Brain microvascular endothelial cell (primary cell): ENCODE measurements at regions not wholly inside any gene's neighbourhood (a gene's known extent, or its start where the extent isn't known, plus 50 kb on each side); places are given as distances from the start of the nearest gene placed in this dataset.

ENCODE experiments used
- DNase-seq: peaks from one replicate; pipeline ENCODE4 v3.0.0-alpha.2; 2020
- H3K27ac ChIP-seq: fragments of 250-450 bp; sonication (Bioruptor Pico); 2 replicates; pipeline ENCODE4 v1.5.1; 2020; ENCODE audit warnings: mild to moderate bottlenecking, moderate library complexity
- H3K27me3 ChIP-seq: fragments of 250-450 bp; sonication (Bioruptor Pico); replicated peaks from 2 replicates; pipeline ENCODE4 v1.5.1; 2020; ENCODE audit warnings: mild to moderate bottlenecking
- H3K36me3 ChIP-seq: fragments of 250-450 bp; sonication (Bioruptor Pico); replicated peaks from 2 replicates; pipeline ENCODE4 v1.5.1; 2020; ENCODE audit warnings: mild to moderate bottlenecking
- H3K4me3 ChIP-seq: 2 replicates; pipeline ENCODE4 v1.5.1; 2011; ENCODE audit warnings: low read depth, mild to moderate bottlenecking, control low read depth, low read length, moderate library complexity
- CTCF ChIP-seq: IDR thresholded peaks from 2 replicates; pipeline ENCODE4 v1.5.1; 2011; ENCODE audit warnings: low read depth, mild to moderate bottlenecking, moderate library complexity, low read length, control low read depth, inconsistent platforms; ENCODE audit errors: missing control alignments
- in situ Hi-C: cut with HindIII; loops from 2 replicates; pipeline ENCODE4 v1.10.0; 2017; ENCODE audit warnings: low sequenced_read_pairs, low pct_ligation_motif_present

GRCh38 chr4:26173619-26174018 is 147.2 kb upstream of the RBPJ start:
- in situ Hi-C loops = no loop called here
- Histone ChIP-seq H3K36me3 (no peaks in the 10 kb centered on the region), H3K4me3 (no peak overlapping the region), H3K27ac (no peak overlapping the region), H3K27me3 (no peaks in the 10 kb centered on the region)
- no peak for DNase-seq
- TF ChIP-seq CTCF = no peak

- Histone ChIP-seq H3K27me3 (no peaks in the 10 kb centered on the region), H3K36me3 (no peaks in the 10 kb centered on the region), H3K4me3 (no peak overlapping the region), H3K27ac (no peak overlapping the region)
- no peak for DNase-seq
- in situ Hi-C loops = no loop called here
- TF ChIP-seq CTCF = no peak
These were observed 146.8 kb upstream of the RBPJ start for GRCh38 chr4:26174027-26174426.

- in situ Hi-C loops = no loop called here
- TF ChIP-seq CTCF = no peak
- no peak overlapping the region for H3K27ac ChIP-seq
These were observed 145.6 kb upstream of the RBPJ start for GRCh38 chr4:26175006-26175786.

GRCh38 chr4:26175905-26176470 is 144.8 kb upstream of the RBPJ start:
- no peak overlapping the region for H3K27ac ChIP-seq
- no peak for TF ChIP-seq CTCF
- no peak overlapping the region for H3K4me3 ChIP-seq
- no peaks in the 10 kb centered on the region for H3K27me3 ChIP-seq
- no peaks in the 10 kb centered on the region for H3K36me3 ChIP-seq
- in situ Hi-C loops = no loop called here
- DNase-seq = no peak

More at GRCh38 chr4:26175006-26175786, 145.6 kb upstream of the RBPJ start:
- no peaks in the 10 kb centered on the region for H3K27me3 ChIP-seq
- no peak for DNase-seq
- no peak overlapping the region for H3K4me3 ChIP-seq
- no peaks in the 10 kb centered on the region for H3K36me3 ChIP-seq

- no peak overlapping the region for H3K4me3 ChIP-seq
- peak overlapping the region; percentile 26 for H3K27ac ChIP-seq
- in situ Hi-C loops = no loop called here
- peak; percentile 21 for DNase-seq
- TF ChIP-seq CTCF = no peak
- no peaks in the 10 kb centered on the region for H3K36me3 ChIP-seq
- no peaks in the 10 kb centered on the region for H3K27me3 ChIP-seq
These were observed 144.1 kb upstream of the RBPJ start for GRCh38 chr4:26176598-26177149.

- H3K36me3 ChIP-seq = no peaks in the 10 kb centered on the region
- in situ Hi-C loops = no loop called here
- DNase-seq = peak; percentile 32
- TF ChIP-seq CTCF = no peak
- no peak overlapping the region for H3K4me3 ChIP-seq
- H3K27ac ChIP-seq = no peak overlapping the region
- H3K27me3 ChIP-seq = no peaks in the 10 kb centered on the region
These were observed 142.0 kb upstream of the RBPJ start for GRCh38 chr4:26178854-26179253.
